Right forelimb (tissue), 1 donor: ENCODE measurements at regions not wholly inside any gene's neighbourhood (a gene's known extent, or its start where the extent isn't known, plus 50 kb on each side); places are given as distances from the start of the nearest gene placed in this dataset.
"Not testable (repeated sequence)": the region's sequence is repeated elsewhere in the genome, so short reads cannot be mapped to it uniquely, and the experiment has no call there.

Experiments
- DNase-seq: peaks from one replicate; pipeline ENCODE4 v3.0.0-alpha.2; 2018

DNA sequence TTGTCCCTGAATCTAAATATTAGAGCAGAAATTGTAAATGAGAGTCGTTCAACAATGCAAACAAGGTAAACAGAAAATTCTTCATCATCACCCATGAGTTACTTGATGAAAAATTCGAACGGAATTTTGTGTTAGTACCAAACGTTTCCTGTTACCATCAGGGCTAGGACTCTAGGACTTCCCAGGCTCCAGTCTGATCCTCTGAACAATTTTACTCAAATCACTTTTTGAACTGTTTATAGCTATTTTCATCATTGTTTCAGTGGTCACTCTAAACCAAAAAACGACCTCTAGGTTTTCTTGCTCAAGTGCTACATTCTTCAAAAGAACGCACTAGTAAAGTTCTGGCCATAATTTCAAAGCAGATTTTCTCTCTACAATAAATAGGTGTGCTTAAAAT is 273.3 kb downstream of the MREG start:
- DNase-seq: no peak

DNA sequence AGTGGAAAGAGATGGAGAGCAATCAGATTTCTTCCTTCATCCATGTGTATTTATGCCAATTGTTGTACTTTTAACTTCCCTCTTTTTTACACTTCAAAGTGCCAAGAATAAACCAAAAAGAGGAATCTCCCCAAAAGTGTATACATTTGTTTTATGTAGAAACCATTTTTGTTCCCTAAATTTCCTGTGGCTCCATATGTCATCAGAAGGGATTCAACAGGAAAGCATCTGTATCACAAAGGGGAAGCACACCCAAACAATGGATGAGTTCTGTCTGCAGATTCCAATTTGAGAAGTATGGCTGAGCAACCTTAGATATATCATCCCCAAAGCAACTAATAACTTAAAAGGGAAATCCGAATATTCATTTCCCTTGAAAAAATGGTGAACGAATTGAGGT is 275.0 kb downstream of the MREG start:
- DNase-seq: no peak

DNA sequence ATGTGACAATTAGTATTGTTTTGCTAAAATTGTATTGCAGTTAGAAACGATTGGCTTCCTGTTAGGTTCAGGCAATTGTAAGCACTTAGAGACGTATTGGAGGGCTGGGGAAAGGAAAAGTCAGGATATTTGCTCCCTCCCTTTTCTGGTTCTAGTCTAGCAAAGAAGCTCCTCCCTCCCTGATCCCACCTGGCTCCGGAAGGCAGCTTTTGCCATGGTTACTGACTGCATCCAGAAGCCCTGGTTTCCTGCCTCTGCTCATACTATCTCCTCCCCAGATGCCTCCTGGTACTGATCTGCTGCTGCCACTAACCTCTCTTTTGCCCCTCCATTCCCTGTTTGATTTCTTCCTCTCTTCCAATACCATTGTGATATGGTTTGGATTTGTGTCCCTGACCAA is 275.9 kb downstream of the MREG start:
- no peak for DNase-seq

DNA sequence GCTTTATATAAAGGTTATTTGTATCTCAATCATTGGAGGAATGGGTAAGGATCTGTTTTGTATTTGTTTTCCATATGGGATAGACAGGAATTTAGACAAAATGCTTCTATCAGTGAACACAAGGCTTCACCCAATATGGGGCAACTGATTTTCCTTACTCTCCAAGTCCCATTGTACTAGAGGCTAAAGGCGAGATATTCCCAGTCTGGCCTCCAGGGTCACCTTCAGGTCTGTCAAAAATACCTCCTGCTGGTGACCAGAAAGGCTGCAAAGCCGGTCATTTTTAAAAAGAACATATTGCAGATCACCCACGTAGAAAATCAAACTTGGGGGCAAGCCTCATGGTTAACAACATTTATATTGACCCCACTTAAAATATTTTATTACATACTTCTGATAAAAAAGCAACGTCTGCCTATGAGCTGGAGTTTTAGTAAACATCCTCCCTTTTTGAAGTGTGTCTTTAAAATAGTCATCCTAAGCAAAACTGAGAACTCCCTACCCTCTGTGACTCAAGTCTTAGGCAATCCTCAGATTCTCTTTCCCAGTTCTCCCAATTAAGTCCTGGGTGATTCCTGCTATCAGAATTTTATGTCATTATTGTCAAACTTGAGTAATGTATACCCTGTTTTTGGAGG is 276.6 kb downstream of the MREG start:
- no peak for DNase-seq

DNA sequence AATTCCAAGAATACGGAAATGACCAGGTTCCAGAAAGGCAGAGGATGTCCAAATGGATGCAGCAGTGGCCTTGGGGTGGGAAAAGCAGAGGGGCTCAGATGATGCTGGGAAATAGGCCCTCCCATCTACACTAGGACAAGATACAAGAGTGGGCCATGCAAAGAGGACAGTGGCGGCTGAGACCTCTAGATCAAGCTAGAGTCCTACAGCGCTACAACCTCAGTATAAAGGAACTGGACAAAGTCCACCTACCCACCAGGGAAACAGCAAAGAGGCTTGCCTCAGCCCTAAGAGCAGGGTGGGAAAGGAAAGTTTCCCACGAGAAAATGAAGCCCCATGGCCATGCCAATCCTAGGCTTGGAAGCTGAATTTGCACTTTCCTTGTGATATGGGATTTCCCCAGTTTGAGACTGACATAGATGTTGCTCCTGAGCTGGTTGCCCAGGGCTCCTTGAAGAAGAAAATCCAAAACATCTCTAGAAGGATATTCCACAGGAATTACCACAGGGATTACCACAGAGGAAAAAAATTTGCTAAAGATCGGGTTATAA is 282.2 kb downstream of the MREG start:
- DNase-seq: no peak

DNA sequence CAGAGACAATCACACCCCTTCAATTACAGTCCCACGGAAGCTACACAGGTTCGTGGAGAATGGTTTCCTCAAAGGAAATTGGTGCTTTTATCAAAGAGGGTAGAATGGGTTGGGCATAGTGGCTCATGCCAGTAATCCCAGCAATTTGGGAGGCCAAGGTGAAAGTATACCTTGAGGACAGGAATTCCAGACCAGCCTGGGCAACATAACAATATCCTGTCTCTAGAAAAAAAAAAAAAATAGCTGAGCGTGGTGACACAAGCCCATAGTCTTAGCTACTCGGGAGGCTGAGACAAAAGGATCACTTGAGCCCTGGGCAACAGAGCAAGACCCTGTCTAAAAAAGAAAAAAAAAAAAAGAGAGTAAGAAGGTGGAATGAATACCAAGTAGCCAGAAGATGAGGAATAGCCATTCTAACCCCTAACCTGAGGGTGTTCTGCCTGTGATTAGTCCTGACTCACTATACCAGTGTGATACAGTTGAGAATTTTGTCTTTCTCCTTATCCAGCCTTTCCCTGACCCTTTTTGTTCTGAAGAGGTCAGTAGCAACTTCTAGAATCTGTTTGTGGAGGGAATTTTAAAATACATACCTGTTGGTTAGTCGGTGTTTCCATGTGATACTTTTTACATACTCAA is 283.2 kb downstream of the MREG start:
- no peak for DNase-seq

DNA sequence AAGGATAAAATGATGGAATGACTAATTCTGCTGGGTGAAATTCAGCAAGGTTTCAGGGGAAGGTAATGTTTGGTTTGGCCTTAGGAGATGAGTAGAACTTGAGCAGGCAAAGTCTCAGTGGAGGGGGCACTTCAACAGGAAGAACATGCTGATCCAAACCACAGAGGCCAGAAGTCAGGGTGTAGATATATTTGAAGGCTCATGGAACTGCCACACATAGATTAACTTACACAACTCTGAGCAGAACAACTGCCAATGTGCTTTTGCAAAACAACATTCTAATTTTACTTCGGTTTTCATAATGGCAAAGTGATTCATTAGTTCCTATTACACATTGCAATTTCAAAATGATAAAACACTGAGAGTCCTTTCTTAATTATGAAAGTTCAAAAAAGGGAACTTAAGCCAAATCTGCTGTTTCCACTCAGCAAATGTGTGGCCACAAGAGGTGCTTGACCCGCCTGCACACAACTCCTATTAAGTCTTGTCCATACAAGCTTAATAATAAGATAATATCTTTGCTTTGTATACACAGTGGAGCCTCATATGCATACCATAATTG is 284.8 kb downstream of the MREG start:
- DNase-seq: no peak

DNA sequence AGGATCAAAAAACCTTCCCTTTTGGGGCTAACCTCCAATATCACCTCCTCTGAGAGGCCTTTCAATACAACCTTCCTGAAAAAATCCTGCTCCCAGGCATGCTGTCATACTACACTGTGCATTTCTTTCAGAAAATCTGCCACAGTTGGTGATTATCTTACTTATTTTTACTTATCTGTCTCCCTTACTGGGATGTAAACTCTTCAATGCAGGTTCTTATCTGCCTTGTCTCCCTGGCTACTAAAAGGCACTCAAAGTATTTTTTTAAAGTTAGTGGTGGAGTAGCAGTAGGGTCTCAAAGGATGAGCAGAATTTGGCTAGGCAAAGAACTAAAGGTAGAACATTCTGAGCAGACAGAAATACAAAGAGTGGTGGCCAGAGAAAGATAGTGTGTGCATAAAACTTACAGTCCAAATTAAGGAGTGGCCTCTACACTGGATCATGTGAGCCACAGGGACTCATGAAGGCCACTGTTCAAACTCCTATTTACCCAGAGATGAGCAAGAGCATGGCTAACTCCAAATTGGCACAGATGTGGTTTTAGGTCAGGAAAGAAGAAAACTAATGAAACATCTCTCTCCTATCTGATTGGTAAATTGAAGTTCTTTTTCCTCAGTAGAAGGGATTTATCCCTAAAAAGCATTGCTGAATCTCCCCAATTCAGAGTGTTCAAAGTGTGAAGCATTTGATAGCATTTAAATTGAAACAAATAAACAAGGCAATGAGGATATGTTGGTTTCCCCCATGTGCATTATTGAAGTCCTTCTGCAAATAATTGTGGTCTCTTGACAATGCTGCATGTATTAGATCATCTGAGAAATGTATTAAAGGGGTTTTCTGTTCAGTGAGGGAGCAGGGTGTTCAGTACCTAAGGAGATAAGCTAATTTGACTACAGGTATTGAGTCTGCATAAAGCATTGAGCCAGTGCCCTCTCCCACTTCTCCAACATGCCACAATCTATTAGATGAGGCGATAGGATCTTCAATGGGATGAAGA is 285.5 kb downstream of the MREG start:
- no peak for DNase-seq

DNA sequence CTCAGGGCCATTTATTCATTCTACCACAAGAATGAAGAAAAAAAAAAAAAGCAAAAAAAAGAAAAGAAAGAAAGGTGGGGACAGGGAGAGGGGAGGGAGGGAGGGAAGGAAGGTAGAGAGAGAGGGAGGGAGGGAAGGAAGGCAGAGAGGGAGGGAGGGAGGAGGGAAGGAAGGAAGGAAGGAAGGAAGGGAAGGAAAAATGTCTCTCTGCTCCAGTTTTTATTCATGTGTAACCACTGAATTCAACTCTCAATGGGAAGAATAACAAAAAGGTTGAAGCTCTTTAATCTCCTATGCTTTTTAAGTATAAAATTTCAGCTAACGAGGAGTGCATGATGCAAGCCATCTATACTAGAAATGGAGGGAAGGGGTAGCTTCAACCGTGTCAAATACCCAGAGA is 287.3 kb downstream of the MREG start:
- no peak for DNase-seq

DNA sequence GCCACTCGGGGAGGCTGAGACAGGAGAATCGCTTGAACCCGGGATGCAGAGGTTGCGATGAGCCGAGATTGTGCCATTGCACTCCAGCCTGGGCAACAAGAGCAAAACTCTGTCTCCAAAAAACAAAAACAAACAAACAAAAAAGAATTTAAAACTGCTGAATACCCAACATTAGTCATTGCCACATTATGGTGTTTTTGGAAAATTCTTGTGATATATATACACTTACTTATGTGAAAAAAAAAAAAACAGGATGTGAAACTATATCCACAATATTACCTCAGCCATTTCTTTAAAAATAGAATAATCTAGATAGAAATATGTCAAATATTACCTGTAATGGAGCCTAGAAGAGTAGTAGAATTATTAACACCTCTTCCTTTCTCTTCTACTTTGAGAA is 288.3 kb upstream of the FN1 start:
- DNase-seq: no peak

DNA sequence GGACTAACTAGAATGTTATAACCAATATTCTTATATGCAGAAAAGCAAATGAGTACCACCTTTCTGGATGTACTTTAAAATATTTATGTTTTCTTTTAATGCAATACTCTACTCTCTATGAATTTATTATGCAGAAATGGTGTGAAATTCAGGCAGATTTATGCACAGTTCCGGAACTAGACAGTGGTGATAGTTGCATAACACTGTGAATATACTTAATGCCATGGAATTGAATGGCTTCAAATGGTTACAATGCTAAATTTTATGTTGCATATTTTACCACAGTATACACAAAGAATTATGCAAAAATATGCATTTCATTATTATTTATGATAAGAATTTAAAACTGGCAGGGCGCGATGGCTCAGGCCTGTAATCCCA is 287.8 kb upstream of the FN1 start:
- DNase-seq: no peak

DNA sequence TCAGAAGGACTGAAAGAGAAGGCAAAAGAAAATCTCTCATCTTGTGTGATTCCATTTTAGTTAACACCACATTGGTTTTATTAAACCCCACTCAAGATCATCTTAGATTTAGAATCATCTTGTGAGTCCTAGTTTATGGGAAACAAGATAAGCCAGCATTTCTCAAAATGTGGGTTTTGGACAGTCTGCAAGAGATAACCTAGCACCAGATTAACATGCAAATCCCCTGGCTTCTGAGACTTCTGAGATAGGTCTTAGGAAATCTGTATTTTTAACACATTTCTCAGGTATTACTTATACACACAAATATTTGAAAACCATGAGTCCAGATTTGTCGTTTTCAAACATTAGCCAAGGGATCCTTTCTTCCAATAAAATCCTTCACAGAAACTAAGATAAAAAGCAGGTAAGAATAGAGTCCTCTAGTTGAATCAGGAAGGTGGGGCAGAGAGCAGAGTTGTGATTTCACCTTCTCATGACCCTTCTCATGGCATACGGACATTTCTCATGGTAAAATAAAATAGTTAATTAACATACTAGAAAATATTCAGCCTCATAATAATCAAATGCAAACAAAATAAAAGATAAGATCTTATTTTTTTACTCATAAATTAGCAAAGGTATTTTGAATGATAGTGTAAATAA is 287.2 kb upstream of the FN1 start:
- no peak for DNase-seq

DNA sequence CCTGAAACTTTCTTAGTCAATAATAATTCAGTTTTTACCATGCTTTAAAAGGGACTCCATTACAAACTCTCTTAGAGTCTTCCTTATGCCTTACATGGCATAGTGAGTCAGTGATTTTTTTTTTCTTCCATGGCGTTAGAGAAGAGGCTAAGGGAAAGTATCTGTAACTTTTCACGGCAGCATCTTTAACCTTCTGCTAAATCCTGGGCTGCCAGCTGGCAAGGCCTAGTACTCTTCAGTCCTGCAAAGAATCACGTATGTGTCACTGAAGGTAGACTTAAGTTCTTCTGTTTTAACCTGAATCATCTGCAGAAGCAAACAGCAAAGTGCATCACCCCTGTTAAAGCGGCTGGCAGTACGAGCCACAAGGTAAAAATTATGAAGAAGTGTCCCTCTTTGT is 286.3 kb upstream of the FN1 start:
- DNase-seq: no peak

DNA sequence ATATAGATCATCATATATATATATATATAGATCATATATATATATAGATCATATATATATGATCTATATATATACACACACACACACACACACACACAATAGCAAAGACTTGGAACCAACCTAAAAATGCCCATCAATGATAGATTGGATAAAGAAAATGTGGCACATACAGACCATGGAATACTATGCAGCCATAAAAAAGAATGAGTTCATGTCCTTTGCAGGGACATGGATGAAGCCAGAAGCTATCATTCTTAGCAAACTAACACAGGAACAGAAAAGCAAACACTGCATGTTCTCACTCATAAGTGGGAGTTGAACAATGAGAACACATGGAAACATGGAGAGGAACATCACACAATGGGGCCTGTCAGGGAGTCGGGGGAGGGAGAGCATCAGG is 285.6 kb upstream of the FN1 start:
- DNase-seq: not testable (repeated sequence)

DNA sequence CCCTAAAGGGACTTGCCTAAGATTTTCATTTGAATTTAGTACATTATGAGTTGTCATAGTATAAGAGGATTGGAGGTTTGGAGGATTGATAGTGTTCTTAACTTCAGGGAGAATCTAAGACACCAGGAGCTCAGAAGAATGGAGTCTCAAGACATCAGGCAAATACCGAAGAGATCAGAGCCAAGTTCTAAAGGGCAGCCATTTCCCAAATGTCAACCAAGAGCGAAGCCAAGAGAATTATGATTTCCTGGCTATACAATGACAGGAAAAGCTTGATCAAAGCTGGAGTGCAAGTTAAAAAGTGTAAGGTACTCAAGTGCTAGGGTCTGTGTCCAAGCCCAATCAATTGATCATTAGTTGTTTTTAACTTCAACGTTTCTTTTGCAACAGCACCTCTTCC is 283.0 kb upstream of the FN1 start:
- DNase-seq: no peak

DNA sequence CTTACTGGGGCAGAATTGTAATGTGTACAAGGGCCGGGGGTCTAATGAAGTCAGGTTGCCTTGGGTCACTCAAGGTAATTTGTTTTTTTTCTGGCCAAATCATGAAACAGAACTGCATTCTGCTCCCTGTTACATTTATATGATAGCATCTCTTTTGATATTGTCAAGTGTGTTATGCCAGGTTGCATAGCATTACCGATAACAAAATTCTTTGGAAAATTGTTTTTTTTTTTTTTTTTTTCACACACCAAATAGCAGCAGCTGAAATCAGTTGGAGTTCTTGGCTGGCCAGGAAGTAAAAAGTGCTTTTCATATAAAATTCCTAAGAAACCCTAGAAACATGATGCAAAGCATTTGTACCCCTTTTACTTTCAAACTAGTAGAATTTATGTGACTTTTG is 282.6 kb upstream of the FN1 start:
- no peak for DNase-seq

DNA sequence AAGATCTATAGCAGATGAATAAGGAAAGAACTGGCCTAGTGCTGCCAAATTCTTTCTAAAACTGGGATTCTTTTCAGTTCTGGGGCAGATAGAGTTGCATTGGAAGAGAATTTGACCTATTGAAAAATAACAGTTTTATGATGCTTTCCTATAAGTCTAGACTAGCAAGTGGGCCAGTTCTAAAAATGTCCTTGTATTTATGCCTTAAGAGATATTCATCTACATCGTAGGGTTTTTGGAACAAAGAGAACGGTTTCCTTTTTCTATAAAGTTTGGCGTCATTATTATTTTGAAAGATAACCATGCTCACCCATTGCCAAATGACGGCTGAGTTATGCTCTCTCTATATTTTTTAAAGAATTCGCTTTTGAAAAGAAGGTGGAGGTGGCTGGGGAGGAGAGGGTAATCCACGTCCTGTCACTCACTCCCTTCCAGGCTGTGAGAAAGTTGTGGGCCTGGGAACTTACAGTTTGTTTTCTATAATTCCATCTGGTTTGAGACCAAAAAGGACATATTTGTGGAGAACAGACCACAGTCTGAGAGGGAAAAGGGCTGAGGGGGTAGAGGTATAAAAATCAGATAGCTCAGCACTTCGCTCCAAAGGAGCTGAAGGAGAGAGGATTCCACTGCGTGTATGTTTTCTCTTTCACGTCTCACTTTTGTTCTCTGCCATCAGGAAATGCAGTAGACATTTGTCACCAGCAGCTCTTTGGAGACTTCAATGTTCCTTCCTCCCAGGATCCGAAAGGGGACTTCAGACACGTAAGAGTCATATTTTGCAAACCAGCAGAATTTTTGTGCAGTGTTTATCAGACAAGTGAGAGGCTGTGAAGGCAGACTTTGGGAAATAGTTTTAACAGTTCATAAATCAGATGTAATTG is 281.9 kb upstream of the FN1 start:
- DNase-seq: no peak

DNA sequence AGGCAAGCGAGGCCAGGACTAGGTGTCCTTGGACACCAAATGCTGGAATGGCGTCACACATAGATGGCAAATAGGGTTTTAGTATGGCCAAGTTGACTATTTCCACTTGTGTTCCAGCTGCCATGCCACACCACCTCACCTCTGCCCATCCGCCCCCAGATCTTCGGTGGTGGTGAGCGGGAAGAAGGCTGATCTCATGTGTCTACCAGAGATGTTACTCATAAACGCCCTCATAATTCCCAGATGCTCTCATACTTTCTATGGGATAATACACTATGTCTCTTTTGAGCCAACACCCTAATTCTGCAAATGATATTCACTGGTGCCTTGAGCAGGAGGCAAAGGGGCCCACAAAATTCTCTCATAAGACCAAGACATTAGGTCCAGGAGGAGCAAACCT is 281.1 kb upstream of the FN1 start:
- no peak for DNase-seq

DNA sequence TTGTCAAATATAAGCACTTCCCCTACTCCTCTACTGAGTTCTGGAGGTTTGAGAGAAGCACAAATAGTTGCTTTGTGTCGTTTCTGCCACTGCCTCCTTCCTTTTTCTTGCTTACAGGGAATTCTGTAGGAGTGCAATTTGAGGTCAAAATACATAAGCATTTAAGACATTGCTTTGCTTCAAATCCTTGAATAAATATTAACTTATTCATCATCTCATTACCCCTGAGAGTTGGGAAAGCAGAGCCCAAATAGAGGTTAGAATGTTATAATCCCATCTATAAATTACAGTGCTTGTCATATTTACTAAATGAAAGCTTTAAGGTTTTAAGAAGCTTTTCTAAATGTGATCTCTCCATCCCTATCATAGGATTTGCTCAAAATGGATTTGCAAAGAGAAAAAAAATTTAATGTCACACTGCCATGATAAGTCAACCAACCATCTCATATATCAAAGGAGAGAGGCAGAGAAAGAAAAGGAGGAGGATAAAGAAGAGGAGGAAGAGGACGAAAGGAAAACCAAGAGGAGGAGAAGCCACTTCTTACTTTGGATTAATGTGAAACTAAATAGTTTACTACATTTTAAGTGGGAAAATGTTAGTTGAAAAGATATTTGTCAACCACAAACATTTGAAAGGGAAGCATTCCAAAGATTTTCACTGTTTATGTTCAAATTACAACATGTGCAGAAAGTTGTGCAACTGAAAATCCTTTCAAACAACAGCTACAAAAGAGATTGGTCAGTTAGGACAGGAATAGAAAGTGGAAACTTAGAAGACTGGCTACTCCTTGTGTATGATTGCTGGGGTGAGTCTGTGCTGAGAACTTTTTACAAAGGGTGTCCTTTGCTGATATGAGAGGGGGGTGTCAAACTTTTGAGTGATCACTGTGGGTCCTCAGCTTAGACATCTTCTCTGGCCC is 277.3 kb upstream of the FN1 start:
- no peak for DNase-seq

DNA sequence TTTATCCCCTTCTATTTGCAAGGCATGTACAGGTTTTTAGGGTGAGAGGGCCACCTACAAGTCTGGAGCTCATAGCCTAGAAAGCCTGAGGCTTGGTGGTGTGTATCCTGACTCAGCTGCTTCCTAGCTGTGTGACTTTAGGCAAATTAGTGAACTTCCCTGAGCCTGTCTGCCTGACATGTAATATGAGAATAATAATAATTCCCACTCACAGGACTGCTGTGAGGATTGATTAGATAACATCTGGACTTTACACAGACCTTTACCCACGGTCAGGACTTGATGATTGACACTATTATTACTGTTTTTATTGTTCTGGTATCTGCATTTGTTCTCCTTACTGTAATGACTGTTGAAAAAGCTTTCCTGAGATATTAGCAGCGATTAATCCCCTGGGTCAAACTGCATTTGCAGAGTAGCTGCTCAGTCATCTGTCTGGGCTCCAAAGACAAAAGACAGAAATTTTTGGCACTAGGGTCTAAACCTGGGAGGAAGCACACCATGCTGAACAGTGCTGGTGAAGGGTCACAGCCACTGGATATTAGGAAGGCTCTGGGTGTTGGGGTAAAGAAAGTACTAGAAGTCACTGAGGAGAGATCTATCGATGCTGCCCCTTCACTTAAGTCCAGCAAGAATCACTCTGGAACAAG is 276.5 kb upstream of the FN1 start:
- no peak for DNase-seq
